Ovary (tissue), 3 donors: ENCODE measurements at regions not wholly inside any gene's neighbourhood (a gene's known extent, or its start where the extent isn't known, plus 50 kb on each side); places are given as distances from the start of the nearest gene placed in this dataset.

ENCODE experiments used
- CTCF ChIP-seq, 3 donors: fragments of 450-650 bp in 2 of 3; fragments of 200-600 bp in 1 of 3; IDR thresholded peaks; one replicate each; pipeline versions ENCODE4 v1.5.1 to v1.8.0; 2016 to 2022; ENCODE audit warnings: antibody characterized with exemption in 3 of 3, mild to moderate bottlenecking in 1 of 3
- EP300 ChIP-seq: sonication (generic); formaldehyde crosslinking; IDR thresholded peaks from one replicate; pipeline ENCODE4 v1.6.1; 2017; ENCODE audit warnings: antibody characterized with exemption
- POLR2A ChIP-seq: fragments of 450-650 bp; IDR thresholded peaks from one replicate; pipeline ENCODE4 v1.6.1; 2017; ENCODE audit warnings: antibody characterized with exemption, mild to moderate bottlenecking, moderate library complexity
- donor health status: DM: no; HTN: no; CAD: no.

GRCh38 chr20:10972219-10972860 lies 298.5 kb upstream of the JAG1 start:
- TF ChIP-seq POLR2A (no peak), CTCF (IDR thresholded peaks at IDR 0.05) (no peak), EP300 (no peak)
